GM23338 (cell line): ENCODE measurements at regions not wholly inside any gene's neighbourhood (a gene's known extent, or its start where the extent isn't known, plus 50 kb on each side); places are given as distances from the start of the nearest gene placed in this dataset.

ENCODE experiments used
- ATAC-seq: fragments of 200-7000 bp; cut with Tn5 transposase; 3 replicates; pipeline ENCODE4 v1.9.1; 2020
- DNase-seq: peaks from one replicate; pipeline ENCODE4 v3.0.0-alpha.2; 2015; ENCODE audit warnings: low spot score
- H2AFZ ChIP-seq: fragments of 200-600 bp; sonication (generic); 2 replicates; pipeline ENCODE4 v1.8.0; 2016; ENCODE audit warnings: antibody characterized with exemption, mild to moderate bottlenecking, moderate library complexity
- H3F3A ChIP-seq: fragments of 200-600 bp; sonication (generic); replicated peaks from 2 replicates; pipeline ENCODE4 v1.8.0; 2017; ENCODE audit warnings: antibody characterized with exemption, mixed run types, low read depth
- H3K27ac ChIP-seq: fragments of 200-600 bp; sonication (generic); 2 replicates; pipeline ENCODE4 v1.6.1; 2016; ENCODE audit warnings: low read depth
- H3K27me3 ChIP-seq: fragments of 200-600 bp; sonication (generic); 2 replicates; pipeline ENCODE4 v1.8.0; 2016; ENCODE audit warnings: mild to moderate bottlenecking, mixed run types, moderate library complexity; ENCODE audit not compliant: insufficient read depth
- H3K36me3 ChIP-seq: fragments of 200-600 bp; sonication (generic); 2 replicates; pipeline ENCODE4 v1.8.0; 2016; ENCODE audit warnings: mild to moderate bottlenecking; ENCODE audit not compliant: insufficient read depth
- H3K4me1 ChIP-seq: fragments of 200-600 bp; sonication (generic); 2 replicates; pipeline ENCODE4 v1.8.0; 2016; ENCODE audit warnings: mild to moderate bottlenecking, moderate library complexity; ENCODE audit not compliant: insufficient read depth
- H3K4me2 ChIP-seq: fragments of 200-600 bp; sonication (generic); 2 replicates; pipeline ENCODE4 v1.7.1; 2017; ENCODE audit warnings: mixed run types
- H3K4me3 ChIP-seq: fragments of 200-600 bp; sonication (generic); 2 replicates; pipeline ENCODE4 v1.6.1; 2016; ENCODE audit warnings: mixed run types
- H3K79me2 ChIP-seq: fragments of 200-600 bp; sonication (generic); replicated peaks from 2 replicates; pipeline ENCODE4 v1.8.0; 2017; ENCODE audit warnings: mild to moderate bottlenecking; ENCODE audit not compliant: insufficient read depth
- H3K9me2 ChIP-seq: fragments of 200-600 bp; sonication (generic); 2 replicates; pipeline ENCODE4 v1.8.0; 2017; ENCODE audit not compliant: insufficient read depth
- H4K20me1 ChIP-seq: fragments of 200-600 bp; sonication (generic); replicated peaks from 2 replicates; pipeline ENCODE4 v1.8.0; 2017; ENCODE audit warnings: mild to moderate bottlenecking; ENCODE audit not compliant: insufficient read depth
- H3K27ac Mint-ChIP-seq: 2 replicates; pipeline ENCODE4 v1.8.0; 2020; ENCODE audit warnings: inconsistent platforms, mild to moderate bottlenecking, moderate library complexity, mixed read lengths
- H3K27me3 Mint-ChIP-seq: 3 replicates; pipeline ENCODE4 v1.8.0; 2022; ENCODE audit warnings: low read depth, mild to moderate bottlenecking, moderate library complexity, mixed read lengths, inconsistent platforms; ENCODE audit not compliant: insufficient read depth, poor library complexity
- H3K36me3 Mint-ChIP-seq: 3 replicates; pipeline ENCODE4 v1.8.0; 2021; ENCODE audit warnings: low read depth, mild to moderate bottlenecking, inconsistent platforms, moderate library complexity, mixed read lengths
- H3K4me1 Mint-ChIP-seq: 3 replicates; pipeline ENCODE4 v1.8.0; 2020; ENCODE audit warnings: mild to moderate bottlenecking, inconsistent platforms, mixed read lengths
- H3K4me3 Mint-ChIP-seq: 3 replicates; pipeline ENCODE4 v1.8.0; 2021; ENCODE audit warnings: moderate library complexity, mild to moderate bottlenecking, inconsistent platforms, mixed read lengths
- H3K9me3 Mint-ChIP-seq: 3 replicates; pipeline ENCODE4 v1.8.0; 2020; ENCODE audit warnings: moderate library complexity, mild to moderate bottlenecking, inconsistent platforms, mixed read lengths
- CREB1 ChIP-seq: fragments of 250-450 bp; sonication (Bioruptor Pico); IDR thresholded peaks from 2 replicates; pipeline ENCODE4 v1.5.0; 2020; ENCODE audit warnings: low read depth, mild to moderate bottlenecking, moderate library complexity
- CTCF ChIP-seq, 2 experiments: fragments of 200-600 bp in 1 of 2; sonication (generic) in 1 of 2; conservative IDR thresholded peaks; 2 replicates each; pipeline versions ENCODE4 v1.5.1 to v1.6.1; 2016 to 2017; ENCODE audit warnings: antibody characterized with exemption in 2 of 2, low read depth in 2 of 2, mild to moderate bottlenecking in 2 of 2, moderate library complexity in 1 of 2
- ETS1 ChIP-seq: IDR thresholded peaks from 2 replicates; pipeline ENCODE4 v1.6.1; 2016; ENCODE audit warnings: antibody characterized with exemption
- EZH2 ChIP-seq: fragments of 200-600 bp; sonication (generic); IDR thresholded peaks from one replicate; pipeline ENCODE4 v1.8.0; 2017; ENCODE audit warnings: antibody characterized with exemption, mild to moderate bottlenecking, low read depth; ENCODE audit not compliant: unreplicated experiment
- EZH2phosphoT487 ChIP-seq: fragments of 200-600 bp; sonication (generic); IDR thresholded peaks from one replicate; pipeline ENCODE4 v1.8.1; 2018; ENCODE audit warnings: antibody characterized with exemption; ENCODE audit not compliant: unreplicated experiment
- JUNB ChIP-seq: IDR thresholded peaks from one replicate; pipeline ENCODE4 v1.6.1; 2016; ENCODE audit warnings: antibody characterized with exemption; ENCODE audit not compliant: unreplicated experiment
- NANOG ChIP-seq: IDR thresholded peaks from 2 replicates; pipeline ENCODE4 v1.6.1; 2016; ENCODE audit warnings: antibody characterized with exemption, borderline replicate concordance
- POLR2AphosphoS5 ChIP-seq: IDR thresholded peaks from 2 replicates; pipeline ENCODE4 v1.6.1; 2016; ENCODE audit warnings: antibody characterized with exemption, low read depth
- STAT1 ChIP-seq: IDR thresholded peaks from one replicate; pipeline ENCODE4 v1.6.1; 2016; ENCODE audit warnings: antibody characterized with exemption; ENCODE audit not compliant: unreplicated experiment
- ZNF462 ChIP-seq: fragments of 250-450 bp; sonication (Bioruptor Pico); IDR thresholded peaks from 2 replicates; pipeline ENCODE4 v1.5.0; 2020; ENCODE audit warnings: mild to moderate bottlenecking, moderate library complexity

GRCh38 chr9:99594056-99594780 lies 227.5 kb upstream of the NR4A3 start:
- TF ChIP-seq STAT1 (no peak), ZNF462 (no peak)
- Mint-ChIP-seq H3K36me3 (no peaks in the 10 kb centered on the region), H3K4me3 (no peak overlapping the region), H3K27ac (no peak overlapping the region), H3K27me3 (peaks cover 4% of the 10 kb centered on the region), H3K9me3 (no peaks in the 10 kb centered on the region), H3K4me1 (no peaks in the 10 kb centered on the region)
- no peaks in the 10 kb centered on the region for H4K20me1 ChIP-seq
- H3K4me1 ChIP-seq, result no peaks in the 10 kb centered on the region
- H3K36me3 ChIP-seq, result no peaks in the 10 kb centered on the region
- DNase-seq (no peak), ATAC-seq (no peak)
- H3K4me2 ChIP-seq, result no peak overlapping the region
- H2AFZ ChIP-seq, result no peak overlapping the region
- no peaks in the 10 kb centered on the region for H3F3A ChIP-seq
- no peaks in the 10 kb centered on the region for H3K27me3 ChIP-seq
- H3K4me3 ChIP-seq, result no peak overlapping the region
- no peaks in the 10 kb centered on the region for H3K79me2 ChIP-seq
- H3K27ac ChIP-seq, result no peak overlapping the region
- no peaks in the 10 kb centered on the region for H3K9me2 ChIP-seq

- no peak overlapping the region for H3K27ac ChIP-seq
- TF ChIP-seq JUNB (no peak), ETS1 (no peak), CTCF (conservative IDR thresholded peaks at IDR 0.05; ENCODE audit: low read depth in 2 of 2) (no peak), EZH2phosphoT487 (no peak), POLR2AphosphoS5 (no peak), NANOG (no peak), STAT1 (no peak), EZH2 (no peak), CREB1 (CRISPR knock-in tag) (no peak)
Measured at GRCh38 chr9:99595796-99596195, 225.9 kb upstream of the NR4A3 start.

More at GRCh38 chr9:99595796-99596195, 225.9 kb upstream of the NR4A3 start:
- Histone ChIP-seq H3K4me3 (no peak overlapping the region), H4K20me1 (no peaks in the 10 kb centered on the region), H3K4me1 (no peaks in the 10 kb centered on the region), H3K79me2 (no peaks in the 10 kb centered on the region), H3K36me3 (no peaks in the 10 kb centered on the region), H3K9me2 (no peaks in the 10 kb centered on the region), H3K27me3 (no peaks in the 10 kb centered on the region), H2AFZ (no peak overlapping the region), H3F3A (no peaks in the 10 kb centered on the region), H3K4me2 (no peak overlapping the region)
- Mint-ChIP-seq H3K27me3 (peaks cover 4% of the 10 kb centered on the region), H3K4me3 (no peak overlapping the region), H3K4me1 (no peaks in the 10 kb centered on the region), H3K36me3 (no peaks in the 10 kb centered on the region), H3K9me3 (no peaks in the 10 kb centered on the region), H3K27ac (no peak overlapping the region)
- DNase-seq, result no peak
- ATAC-seq, result no peak
